SKM-1 (cell line): ENCODE measurements at regions not wholly inside any gene's neighbourhood (a gene's known extent, or its start where the extent isn't known, plus 50 kb on each side); places are given as distances from the start of the nearest gene placed in this dataset.

ENCODE experiments used
- DNase-seq: peaks from one replicate; lab custom pipeline; 2025; ENCODE audit not compliant: unreplicated experiment; lab: John Stamatoyannopoulos, UW

- no peak for DNase-seq
These were observed 402.6 kb downstream of the TTLL7 start for GRCh38 chr1:83596331-83596730.

DNA sequence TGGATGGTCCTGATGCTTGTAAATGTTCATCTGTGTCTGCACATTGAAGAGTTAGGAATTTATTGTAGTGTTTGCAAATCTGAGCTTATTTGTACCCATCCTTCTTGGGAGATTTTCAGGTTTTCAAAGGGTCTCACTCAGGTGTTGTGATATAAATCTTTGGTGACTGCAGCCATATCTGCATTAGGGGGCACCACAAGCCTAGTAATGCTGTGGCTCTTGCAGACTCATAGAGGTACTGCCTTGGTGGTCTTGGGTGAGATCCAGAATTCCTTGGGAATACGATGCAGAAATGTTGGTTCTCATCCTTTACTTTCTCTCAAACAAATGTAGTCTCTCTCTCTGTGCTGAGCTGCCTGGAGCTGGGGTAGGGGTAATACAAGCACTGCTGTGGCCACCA, 405.9 kb downstream of the TTLL7 start:
- no peak for DNase-seq

- DNase-seq, result no peak
These were observed 410.8 kb downstream of the TTLL7 start for GRCh38 chr1:83588140-83588539.

GRCh38 chr1:83583351-83584014, 415.4 kb downstream of the TTLL7 start:
- DNase-seq, result no peak

DNA sequence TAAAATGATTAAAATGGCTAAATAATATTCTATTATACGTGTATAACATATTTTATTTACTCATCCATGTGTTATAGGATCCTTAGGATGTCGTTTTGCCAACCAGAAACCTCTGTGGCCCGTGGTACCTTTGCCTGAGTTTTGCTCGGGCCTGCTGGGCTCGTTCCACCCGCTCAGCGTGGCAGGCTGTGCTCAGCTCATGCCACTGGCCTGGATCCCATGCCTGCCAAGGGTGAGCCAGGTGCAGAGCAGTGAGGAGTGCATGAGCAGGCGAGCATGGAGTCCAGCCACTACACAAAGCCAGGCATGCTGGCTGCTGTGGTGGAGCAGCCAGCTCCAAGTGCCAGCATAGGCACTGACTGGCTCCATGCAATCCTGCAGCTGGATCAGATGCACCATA, 417.2 kb downstream of the TTLL7 start:
- no peak for DNase-seq

DNA sequence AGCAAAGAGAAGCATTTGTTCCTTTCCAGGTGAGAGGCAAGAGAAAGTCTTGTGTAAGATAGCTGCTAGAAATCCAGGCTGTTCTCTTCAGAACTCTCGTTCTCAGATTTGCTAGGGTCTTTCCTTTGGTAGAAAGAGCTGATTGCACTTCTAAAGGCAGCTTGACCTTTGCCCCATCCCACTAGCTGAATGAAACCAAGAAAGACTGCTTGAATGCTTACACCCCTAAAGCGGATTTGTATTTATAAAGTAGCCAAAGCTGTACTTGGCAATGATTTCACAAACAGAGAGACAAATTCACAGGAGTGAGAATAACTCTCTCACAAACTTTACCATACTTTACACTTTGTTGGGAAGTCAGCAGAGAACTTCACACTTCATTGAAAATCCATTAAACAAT, 424.1 kb downstream of the TTLL7 start:
- no peak for DNase-seq

- no peak for DNase-seq
These were observed 425.2 kb downstream of the TTLL7 start for GRCh38 chr1:83573776-83574175.

DNA sequence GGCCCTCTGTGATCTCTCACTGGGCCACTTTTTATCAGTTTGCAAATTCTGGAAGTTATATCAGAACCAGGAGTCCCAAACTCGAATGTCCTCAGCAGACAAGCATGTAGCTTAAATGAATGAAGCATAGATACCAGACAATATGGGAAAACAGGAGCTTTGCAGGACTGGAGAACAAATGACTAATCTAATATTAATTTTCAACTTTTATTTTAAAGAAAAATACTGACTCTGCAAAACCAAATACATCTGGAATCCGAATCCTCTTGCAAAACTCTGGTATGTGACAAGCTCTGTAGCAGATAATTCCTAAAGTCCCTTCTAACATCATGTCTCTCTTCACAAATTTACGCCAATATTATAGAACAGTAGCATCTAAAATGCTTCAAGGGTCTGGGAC, 427.4 kb downstream of the TTLL7 start:
- no peak for DNase-seq

- no peak for DNase-seq
These were observed 437.6 kb downstream of the TTLL7 start for GRCh38 chr1:83561346-83561745.

DNA sequence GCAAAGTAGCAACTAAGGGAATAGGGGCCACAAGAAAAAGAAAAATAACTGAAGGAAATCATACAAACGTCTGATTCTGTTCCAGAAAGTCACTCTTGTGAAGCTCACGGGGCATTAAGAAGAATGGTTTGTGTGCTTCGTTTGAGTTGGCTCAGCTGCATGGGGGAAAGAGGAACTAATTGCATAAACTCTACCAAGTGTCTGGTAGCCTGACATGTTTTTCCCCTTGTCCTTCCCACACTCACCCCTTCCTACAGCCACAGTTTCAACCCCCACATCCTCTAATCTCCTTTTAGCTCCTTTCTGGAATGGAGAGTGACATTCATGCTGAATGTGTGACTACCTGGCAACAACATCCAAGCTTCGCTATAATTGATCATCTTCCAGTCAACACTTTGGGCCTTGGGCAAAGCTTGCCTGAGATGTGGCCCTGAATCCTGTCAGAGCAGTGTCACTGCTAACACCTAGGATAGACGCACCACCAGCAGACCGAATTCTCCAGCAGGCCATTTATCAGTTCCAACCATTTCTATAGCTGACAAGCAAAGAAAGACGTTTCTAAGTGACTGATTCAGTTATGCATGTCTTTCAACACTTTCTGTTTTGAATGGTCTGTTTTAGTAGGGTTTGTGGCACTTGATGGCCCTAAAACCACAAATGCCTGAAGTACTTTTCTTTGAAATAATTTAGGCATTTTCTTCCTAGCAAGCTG, 439.6 kb downstream of the TTLL7 start:
- peak; percentile 22 for DNase-seq

GRCh38 chr1:83555871-83556270, 443.1 kb downstream of the TTLL7 start:
- DNase-seq, result no peak

DNA sequence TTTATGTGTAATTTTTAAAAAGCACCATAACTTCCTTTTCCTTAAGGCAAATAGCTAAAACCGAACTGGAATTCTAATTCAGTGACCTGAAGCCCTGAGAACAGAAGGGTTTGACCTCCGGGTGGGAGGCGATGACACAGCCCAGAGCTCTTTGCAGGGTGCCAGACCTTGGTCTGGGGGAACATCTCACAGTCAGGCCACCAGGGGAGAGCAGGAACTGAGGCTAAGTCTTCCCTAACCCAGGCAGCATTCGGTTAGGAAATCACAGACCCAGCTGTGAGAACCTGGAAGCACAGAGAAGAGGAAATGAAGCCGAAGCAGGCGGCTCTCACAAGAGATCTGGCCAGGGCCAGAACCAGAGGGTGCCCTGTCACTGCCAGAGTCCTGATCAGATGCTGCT, 444.8 kb downstream of the TTLL7 start:
- no peak for DNase-seq

DNA sequence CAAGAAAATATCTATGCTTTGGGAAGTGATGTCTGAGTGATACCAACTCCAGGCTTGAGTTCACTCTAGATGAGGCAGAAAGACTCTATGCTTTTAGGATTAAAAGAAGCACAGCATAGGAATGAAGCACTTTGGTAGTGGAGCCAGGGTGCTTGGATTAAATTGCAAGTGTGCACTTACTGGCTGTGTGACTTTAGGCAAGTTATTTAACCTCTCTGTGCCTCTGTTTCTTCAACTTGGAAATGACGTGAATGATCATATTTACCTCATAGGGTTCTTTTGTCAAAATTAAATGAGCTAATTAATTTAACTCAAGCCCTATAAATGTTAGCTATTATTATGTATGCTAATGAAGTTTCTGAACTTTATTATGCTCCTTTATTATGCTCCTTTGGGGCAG, 446.1 kb downstream of the TTLL7 start:
- no peak for DNase-seq

GRCh38 chr1:83548311-83548710, 450.6 kb downstream of the TTLL7 start:
- no peak for DNase-seq

GRCh38 chr1:83547901-83548300, 451.0 kb downstream of the TTLL7 start:
- no peak for DNase-seq

DNA sequence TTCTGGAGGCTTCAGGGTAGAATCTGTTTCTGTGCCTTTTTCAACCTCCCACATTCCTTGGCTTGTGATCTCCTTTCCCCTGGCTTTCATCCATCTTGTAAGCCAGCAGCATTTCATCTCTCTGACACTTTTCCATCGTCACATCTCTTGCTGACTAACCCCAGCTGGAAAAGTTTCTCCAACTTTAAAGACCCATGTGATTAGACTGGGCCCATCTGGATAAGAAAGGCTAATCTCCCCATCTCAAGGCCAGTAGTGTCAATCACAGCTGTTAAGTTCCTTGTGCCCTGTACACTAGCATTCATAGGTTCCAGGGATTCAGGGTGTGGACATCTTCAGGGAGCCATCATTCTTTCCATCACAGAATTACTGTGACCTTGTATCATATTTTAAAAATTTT, 452.1 kb downstream of the TTLL7 start:
- no peak for DNase-seq

DNA sequence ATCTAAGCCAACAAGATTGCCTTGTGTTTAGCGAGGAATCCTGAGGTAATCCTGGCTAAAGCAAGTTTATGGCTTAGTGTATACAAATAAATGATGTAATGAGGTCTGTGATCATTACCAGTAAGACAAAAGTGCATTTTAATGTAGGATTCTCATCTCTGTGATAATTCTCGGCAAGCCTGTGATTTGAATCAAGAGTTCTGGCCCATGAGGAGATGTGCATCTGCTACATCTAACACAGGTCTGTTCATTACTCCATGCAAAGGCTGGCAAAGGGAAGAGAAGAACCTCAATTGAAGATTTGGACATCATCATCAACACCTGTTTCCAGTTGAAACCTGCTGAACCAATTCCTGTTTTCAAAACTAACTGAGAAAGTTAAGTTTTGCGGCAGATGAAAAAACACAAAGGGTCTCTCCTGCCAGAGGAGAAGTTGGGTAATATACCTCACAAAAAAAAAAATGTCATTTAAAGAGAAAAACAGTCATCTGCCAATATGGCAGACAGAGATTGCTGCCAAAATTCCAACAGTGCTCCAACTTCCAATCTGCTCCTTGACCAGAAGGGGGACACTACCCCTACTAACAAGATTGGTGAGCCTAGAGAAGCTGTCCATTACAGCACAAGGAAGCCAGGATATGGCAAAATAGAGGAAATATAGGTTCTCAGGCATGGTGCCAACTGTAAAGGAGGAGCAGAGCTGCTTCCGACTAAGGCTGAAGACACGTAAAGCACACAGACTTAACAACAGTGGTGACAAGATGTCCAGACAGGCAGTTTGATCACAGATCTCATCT, 453.7 kb downstream of the TTLL7 start:
- no peak for DNase-seq

DNA sequence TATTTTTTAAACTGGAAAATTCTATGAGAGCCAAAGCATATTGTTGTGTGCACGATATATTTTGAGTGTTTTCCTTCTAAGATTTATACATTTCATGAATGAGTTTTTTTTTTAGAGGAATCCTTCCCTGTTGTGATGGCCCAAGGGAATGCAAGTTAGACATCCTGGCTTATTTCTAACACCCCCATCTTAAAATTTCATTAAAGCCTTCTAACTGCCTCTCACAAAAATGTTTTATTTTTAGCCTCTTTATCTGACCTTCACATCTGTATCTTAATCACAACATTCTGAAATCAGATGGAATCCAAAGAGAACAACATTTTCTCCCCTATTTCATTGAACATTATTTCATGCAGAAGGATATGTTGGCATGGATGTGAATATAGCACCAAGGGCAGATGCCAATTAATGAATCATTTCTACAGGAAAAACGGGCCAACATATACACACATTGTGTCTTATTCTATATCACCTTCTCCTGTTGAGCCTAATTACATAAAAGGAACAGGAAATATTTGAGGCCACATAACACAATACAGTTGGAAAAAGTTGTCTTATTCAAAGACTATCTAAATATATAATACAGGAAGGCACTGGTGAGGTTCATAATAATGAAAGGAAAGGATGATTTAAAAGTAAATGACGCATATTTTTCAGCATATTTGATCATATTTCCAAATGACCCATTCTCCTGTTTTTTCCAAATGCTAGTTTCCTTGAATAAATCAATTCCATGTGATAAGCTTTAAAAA, 455.5 kb downstream of the TTLL7 start:
- DNase-seq, result no peak

- DNase-seq, result no peak
These were observed 467.2 kb downstream of the TTLL7 start for GRCh38 chr1:83531521-83532309.

DNA sequence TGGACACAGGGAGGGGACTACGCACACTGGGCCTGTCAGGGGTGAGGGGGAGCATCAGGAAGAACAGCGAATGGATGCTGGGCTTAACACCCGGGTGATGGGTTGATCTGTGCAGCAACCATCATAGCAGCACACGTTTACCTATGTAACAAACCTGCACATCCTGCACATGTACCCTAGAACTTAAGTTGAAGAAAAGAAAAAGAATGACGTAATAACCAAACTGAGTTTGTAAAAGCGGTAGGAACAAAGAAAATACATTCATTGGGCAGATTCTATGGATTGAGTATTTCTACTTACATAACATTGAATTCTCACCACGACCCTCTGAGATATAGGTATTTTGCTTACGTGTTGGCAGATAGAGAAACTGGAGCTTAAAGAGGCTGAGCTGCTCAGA, 468.4 kb downstream of the TTLL7 start:
- no peak for DNase-seq

- no peak for DNase-seq
These were observed 470.9 kb downstream of the TTLL7 start for GRCh38 chr1:83527987-83528386.
